KG1 (cell line): ENCODE measurements at regions not wholly inside any gene's neighbourhood (a gene's known extent, or its start where the extent isn't known, plus 50 kb on each side); places are given as distances from the start of the nearest gene placed in this dataset.
"Not testable (repeated sequence)": the region's sequence is repeated elsewhere in the genome, so short reads cannot be mapped to it uniquely, and the experiment has no call there.

Experiments
- DNase-seq: peaks from one replicate; lab custom pipeline; 2025; lab: John Stamatoyannopoulos, UW

- no peak for DNase-seq
Observed at GRCh38 chr1:80194221-80194620, 1187.7 kb upstream of the ADGRL4 start.

GRCh38 chr1:80181418-80181817 is 1174.9 kb upstream of the ADGRL4 start:
- no peak for DNase-seq

DNA sequence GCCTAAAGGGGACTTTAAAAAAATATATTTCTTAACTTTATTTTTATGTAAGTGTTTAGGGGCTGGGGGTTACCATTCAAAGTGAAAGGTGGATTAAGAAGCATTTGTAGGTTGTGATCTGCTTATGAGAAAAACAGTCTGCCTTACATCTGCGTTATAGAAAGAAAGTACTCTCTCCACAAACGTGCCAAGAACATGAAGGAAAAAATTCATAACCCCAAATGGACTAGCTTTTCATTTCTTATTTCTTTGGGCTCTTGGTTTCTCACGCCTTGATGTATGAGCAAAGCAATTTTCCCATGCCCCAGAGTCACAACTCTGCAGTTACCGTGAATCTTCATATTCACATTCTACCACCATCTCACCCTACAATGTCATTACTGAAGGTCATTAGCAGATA is 1165.1 kb upstream of the ADGRL4 start:
- no peak for DNase-seq

DNA sequence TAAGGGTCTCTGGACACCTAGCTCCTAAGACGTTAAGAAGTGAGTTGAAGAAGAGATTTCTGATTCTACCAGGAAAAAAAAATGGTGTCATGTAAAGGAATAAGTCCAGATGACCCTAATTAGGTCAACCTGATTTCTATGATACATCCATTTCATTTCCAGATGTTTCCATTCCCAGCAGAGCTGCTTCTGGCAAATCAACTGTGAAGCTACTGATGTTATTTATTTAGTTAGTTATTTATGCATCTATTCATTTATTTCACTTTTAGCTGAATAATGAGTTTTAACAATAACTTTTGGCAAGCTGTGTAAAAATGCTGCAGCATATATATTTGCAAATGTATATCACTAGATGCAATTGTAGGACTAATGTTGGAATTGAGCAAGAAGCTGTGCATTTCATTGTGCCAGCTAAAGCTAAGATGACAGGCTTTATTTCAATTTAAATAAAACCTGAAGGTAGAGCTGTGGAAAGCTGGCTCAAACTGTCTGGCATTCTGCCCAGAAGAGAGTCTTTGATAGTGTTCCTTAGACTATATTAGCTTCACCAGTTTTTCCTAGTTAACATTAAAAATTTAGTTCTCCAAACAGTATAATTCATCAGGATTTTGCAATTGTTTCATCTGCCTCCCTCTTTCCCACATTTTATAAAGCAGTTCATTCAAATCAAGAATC is 1164.4 kb upstream of the ADGRL4 start:
- no peak for DNase-seq

GRCh38 chr1:80164150-80164549 is 1157.6 kb upstream of the ADGRL4 start:
- no peak for DNase-seq

DNA sequence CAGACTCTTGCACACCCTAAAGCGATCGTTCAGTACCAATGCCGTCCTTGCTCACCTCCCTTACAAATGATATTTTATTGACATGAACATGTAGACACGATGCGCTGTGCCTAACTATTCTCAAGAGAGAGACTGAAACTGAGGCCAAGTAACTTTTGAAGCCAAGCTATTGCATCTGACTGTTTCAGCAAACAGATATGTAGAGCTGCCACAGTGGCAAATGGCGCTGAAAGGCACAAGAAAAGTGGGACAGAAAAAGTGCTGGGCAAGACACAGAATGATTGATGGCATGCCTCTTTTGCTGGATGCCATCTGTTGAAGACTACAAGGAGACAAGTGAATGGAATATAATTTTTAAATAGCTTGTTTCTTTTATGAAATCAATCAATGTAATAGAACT is 1157.2 kb upstream of the ADGRL4 start:
- no peak for DNase-seq

DNA sequence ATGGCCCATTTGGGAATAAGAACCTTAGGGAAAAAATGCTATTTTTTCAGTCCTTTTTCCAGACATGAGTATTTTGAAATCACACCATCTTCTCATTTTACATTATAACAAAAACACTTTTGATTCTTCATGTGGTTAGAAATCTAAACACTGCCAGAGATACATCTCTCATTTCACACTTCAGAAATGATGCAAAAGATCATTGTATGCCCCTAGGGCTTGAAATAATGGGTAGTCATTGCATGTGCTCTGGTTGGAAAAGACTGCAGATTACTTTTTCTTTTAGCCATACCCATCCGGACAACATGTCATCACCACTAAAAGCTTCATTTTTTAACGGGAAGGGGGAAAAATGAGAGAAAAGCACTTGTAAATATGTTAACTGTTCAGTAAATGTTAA is 1152.2 kb upstream of the ADGRL4 start:
- no peak for DNase-seq

DNA sequence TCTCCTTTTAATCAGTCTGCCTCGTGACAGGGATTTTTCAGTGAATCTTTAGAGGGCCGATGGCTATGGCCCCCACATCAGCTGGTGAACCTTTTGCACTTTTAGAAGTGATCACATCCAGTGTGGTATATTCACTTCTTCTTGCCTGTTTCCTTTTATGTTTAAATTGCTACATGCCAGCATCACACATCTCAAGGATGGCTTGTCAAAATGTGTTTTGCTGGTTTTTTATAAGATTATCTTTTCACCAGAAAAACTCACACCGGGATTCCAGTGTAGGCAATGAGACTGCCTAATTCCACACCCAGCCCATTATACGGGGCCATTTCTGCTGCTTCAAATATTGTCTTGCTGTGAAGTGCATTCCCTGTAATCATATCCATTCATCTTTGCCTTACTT is 1151.7 kb upstream of the ADGRL4 start:
- no peak for DNase-seq

DNA sequence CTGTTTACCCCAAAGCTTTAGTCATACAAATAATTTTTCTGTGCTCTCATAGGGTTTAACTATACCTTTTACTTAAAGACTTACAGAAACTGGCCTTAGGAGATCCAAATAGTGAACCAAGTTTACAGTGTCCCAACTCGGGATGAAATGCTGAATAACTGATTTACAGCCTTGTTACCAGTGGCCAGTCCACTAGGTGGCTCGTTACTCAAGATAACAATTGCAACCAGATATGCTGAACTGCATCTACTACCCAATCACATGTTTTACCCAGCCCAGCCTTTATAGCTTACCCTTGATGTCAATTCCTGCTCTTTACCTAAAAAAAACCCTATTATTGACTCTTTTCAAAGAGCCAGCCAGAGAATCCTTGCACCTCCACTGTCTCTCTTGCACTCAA is 1148.8 kb upstream of the ADGRL4 start:
- DNase-seq = no peak

DNA sequence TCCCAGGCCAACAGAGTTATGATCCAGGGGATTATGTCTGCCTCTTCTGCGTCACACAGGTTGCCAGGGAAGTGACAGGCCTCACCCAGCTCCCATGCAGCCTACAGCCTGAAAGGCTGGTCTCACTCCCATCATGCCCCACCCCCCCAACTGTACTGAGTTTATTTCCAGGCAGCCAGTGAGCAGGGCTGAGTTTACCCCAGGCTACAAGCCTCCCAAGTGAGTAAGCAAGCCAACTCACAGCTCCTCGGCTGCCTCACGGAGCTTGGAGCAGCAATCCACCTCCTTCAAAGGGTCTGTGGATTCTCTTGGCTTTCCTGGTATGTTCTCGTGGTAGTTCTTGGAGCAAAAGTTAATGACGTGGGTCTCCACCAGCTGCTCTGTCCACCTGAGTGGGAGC is 1147.6 kb upstream of the ADGRL4 start:
- no peak for DNase-seq

GRCh38 chr1:80153762-80154161 is 1147.2 kb upstream of the ADGRL4 start:
- no peak for DNase-seq

DNA sequence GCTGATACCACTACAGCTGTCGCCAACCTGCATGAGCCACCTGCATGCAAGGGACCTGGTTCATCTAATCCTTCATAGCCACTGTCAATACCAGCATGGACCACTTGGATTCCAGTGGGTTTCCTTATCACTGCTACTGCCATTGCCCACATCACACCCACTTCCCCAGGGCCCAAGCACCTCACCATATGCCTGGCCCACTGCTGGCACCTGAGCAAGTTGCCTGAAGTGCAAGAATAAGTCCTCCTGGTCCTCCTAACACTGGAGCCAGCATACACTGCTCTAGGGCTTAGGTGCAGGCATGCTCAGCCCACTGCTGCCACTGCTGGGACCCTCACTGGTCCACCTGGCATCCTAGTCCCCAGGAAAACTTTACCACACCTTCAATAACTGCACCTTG is 1136.8 kb upstream of the ADGRL4 start:
- no peak for DNase-seq

DNA sequence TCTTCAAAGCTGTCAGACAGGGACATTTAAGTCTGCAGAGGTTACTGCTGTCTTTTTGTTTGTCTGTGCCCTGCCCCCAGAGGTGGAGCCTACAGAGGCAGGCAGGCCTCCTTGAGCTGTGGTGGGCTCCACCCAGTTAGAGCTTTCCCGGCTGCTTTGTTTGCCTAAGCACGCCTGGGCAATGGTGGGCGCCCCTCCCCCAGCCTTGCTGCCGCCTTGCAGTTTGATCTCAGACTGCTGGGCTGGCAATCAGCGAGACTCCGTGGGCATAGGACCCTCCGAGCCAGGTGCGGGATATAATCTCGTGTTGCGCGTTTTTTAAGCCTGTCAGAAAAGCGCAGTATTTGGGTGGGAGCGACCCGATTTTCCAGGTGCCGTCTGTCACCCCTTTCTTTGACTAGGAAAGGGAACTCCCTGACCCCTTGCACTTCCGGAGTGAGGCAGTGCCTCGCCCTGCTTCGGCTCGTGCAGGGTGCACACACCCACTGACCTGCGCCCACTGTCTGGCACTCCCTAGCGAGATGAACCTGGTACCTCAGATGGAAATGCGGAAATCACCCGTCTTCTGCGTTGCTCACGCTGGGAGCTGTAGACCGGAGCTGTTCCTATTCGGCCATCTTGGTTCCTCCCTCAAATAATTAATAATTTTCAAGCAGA is 1131.5 kb upstream of the ADGRL4 start:
- DNase-seq = not testable (repeated sequence)

DNA sequence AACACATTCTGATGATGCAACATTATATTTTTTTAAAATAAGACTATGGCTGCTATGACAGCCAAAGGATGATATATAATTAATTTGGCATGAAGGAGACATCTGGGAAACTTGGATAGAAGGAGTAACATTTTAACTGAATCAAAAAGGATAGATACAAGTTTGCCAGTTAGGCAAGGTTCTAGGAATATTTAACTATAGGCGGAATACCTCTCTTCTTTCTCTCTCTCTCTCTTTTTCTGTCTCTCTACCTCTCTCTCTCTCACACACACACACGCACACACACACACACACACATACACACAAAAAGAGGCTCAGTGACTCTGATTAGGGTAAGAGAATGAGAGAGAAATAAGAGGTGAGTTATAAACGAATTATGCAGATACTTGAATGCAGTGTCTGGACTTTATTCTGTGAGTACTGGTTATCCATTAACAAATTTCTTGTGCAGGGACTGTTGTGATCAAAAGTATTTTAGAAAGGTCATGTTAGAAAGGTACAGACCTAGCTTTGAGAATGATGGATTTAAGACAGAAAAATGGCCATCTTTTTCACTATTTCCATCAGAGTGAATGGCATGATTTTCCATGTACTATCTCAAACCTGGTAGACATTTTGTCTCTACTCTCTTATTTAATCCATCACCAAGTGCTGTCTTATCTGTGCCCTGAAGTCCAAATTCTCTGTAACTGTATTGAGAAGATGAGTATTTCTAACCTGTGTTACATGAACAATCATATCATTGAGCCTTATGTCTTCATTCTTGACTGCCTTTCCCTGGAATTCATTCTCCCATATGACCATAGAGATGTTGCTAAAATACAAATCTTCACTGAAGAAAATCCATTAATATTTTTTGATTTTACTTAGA is 1106.9 kb upstream of the ADGRL4 start:
- DNase-seq = no peak

DNA sequence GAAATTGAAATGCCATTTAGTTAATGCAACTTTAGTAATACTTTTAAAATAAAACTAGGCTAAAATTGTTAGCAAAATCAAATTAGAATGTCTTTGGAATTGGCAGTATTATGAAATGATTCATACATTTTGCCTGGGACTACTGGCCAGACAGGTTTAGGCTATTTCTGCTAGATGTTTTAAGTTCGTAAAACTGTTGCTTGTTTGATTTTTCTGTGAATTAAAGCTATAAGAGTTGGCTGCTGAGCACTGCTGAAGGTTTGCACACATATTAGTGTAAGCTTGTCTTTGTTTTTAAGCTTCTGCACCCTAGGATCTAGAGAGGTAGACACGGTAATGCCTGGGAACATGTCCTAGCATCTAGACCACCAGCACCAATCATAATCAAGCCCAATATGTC is 1094.6 kb upstream of the ADGRL4 start:
- DNase-seq = no peak

GRCh38 chr1:80099713-80100112 is 1093.2 kb upstream of the ADGRL4 start:
- DNase-seq = no peak

GRCh38 chr1:80085067-80085466 is 1078.5 kb upstream of the ADGRL4 start:
- no peak for DNase-seq

- no peak for DNase-seq
Observed at GRCh38 chr1:80083892-80084291, 1077.4 kb upstream of the ADGRL4 start.

GRCh38 chr1:80076469-80076868 is 1069.9 kb upstream of the ADGRL4 start:
- no peak for DNase-seq

DNA sequence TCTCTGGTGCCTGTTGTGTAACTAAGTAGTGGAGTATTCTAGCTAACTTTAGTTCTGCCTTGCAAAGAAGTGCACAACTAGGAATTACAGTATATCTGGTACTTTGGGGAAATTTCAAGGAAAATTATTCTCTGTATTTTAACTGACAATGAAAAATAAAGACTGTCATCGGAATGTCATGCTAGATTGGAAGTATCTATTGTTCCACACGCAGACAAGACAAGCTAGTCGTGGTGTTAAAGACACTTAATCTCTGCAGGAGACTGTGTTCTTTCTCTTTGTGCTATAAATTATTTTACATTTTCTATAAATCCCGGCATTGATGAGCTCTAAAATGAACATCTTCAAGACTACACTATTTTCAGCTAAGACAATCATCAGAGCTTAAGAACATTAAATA is 1068.8 kb upstream of the ADGRL4 start:
- DNase-seq = no peak

DNA sequence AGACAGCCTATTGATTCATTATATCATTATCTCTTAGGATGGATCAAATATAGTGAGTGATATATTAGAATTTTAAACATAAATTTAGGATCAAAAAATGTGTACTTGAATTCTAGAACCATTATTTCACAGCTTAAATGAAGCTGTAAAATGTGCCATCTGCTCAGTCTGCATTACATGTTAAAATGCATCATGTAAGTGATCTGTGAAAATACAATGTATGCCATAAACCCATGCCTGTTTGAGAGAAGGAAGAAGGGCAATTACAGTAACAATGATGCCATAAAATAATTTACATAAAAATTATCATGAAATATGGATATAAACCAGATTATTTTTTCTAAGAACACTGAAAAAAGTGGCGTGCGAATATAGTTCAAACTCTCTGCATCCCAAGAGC is 1066.0 kb upstream of the ADGRL4 start:
- DNase-seq = no peak

DNA sequence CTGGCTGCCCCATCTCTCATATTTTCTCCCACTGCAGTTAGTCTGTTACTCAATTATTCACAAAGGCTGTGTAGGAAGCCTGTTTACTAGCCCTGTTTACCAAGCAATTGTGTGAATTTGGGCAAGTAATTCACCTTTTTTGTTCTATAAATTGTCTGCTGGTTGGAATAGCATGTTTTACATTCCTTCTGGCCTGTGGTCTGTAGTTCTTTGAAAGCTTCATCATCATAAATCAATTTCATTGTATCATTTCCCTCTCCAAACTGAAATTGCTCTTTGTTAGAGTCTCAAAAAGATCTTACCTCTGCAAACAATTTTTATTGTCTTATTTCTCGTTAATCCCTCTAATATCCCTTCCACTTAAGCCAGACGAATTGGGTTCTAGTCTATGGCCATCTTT is 1059.5 kb upstream of the ADGRL4 start:
- no peak for DNase-seq

- no peak for DNase-seq
Observed at GRCh38 chr1:80064524-80064923, 1058.0 kb upstream of the ADGRL4 start.
